ENCODE measurements at regions not wholly inside any gene's neighbourhood (a gene's known extent, or its start where the extent isn't known, plus 50 kb on each side); places are given as distances from the start of the nearest gene placed in this dataset.

- Mint-ChIP-seq H3K27ac (no peak overlapping the region), H3K9me3 (no peaks in the 10 kb centered on the region), H3K27me3 (no peaks in the 10 kb centered on the region), H3K4me1 (ENCODE audit: low read depth) (no peaks in the 10 kb centered on the region), H3K4me3 (no peak overlapping the region), H3K36me3 (ENCODE audit: low read depth) (no peaks in the 10 kb centered on the region)
- no peak for DNase-seq
These were observed 530.8 kb downstream of the BCKDHB start for GRCh38 chr6:80637312-80637711.

GRCh38 chr6:80636689-80637088 is 530.2 kb downstream of the BCKDHB start:
- Mint-ChIP-seq H3K4me1 (ENCODE audit: low read depth) (no peaks in the 10 kb centered on the region), H3K36me3 (ENCODE audit: low read depth) (no peaks in the 10 kb centered on the region), H3K9me3 (no peaks in the 10 kb centered on the region), H3K27ac (no peak overlapping the region), H3K27me3 (no peaks in the 10 kb centered on the region), H3K4me3 (no peak overlapping the region)
- no peak for DNase-seq

- no peak for DNase-seq
- Mint-ChIP-seq H3K9me3 (no peaks in the 10 kb centered on the region), H3K27me3 (no peaks in the 10 kb centered on the region), H3K27ac (no peak overlapping the region), H3K4me3 (no peak overlapping the region), H3K36me3 (ENCODE audit: low read depth) (no peaks in the 10 kb centered on the region), H3K4me1 (ENCODE audit: low read depth) (no peaks in the 10 kb centered on the region)
These were observed 526.9 kb downstream of the BCKDHB start for GRCh38 chr6:80633412-80633811.

- H3K4me3 Mint-ChIP-seq = no peak overlapping the region
- no peaks in the 10 kb centered on the region for H3K27me3 Mint-ChIP-seq
- H3K9me3 Mint-ChIP-seq = peaks cover 17% of the 10 kb centered on the region
- no peaks in the 10 kb centered on the region for H3K4me1 Mint-ChIP-seq (ENCODE audit: low read depth)
- H3K36me3 Mint-ChIP-seq (ENCODE audit: low read depth) = no peaks in the 10 kb centered on the region
- no peak overlapping the region for H3K27ac Mint-ChIP-seq
- DNase-seq = no peak
These were observed 518.9 kb downstream of the BCKDHB start for GRCh38 chr6:80625405-80625804.

- H3K4me1 Mint-ChIP-seq (ENCODE audit: low read depth) = no peaks in the 10 kb centered on the region
- no peak overlapping the region for H3K27ac Mint-ChIP-seq
- H3K4me3 Mint-ChIP-seq = no peak overlapping the region
- no peaks in the 10 kb centered on the region for H3K36me3 Mint-ChIP-seq (ENCODE audit: low read depth)
- H3K9me3 Mint-ChIP-seq = peaks cover 17% of the 10 kb centered on the region
- no peak for DNase-seq
- no peaks in the 10 kb centered on the region for H3K27me3 Mint-ChIP-seq
These were observed 516.8 kb downstream of the BCKDHB start for GRCh38 chr6:80623066-80623815.

- Mint-ChIP-seq H3K27me3 (no peaks in the 10 kb centered on the region), H3K27ac (no peak overlapping the region), H3K4me3 (no peak overlapping the region), H3K4me1 (ENCODE audit: low read depth) (no peaks in the 10 kb centered on the region), H3K36me3 (ENCODE audit: low read depth) (no peaks in the 10 kb centered on the region), H3K9me3 (peaks cover 17% of the 10 kb centered on the region)
- no peak for DNase-seq
These were observed 516.2 kb downstream of the BCKDHB start for GRCh38 chr6:80622641-80623040.

GRCh38 chr6:80618953-80619352 is 512.5 kb downstream of the BCKDHB start:
- no peak for DNase-seq
- H3K36me3 Mint-ChIP-seq (ENCODE audit: low read depth) = no peaks in the 10 kb centered on the region
- H3K27ac Mint-ChIP-seq = no peak overlapping the region
- no peaks in the 10 kb centered on the region for H3K4me1 Mint-ChIP-seq (ENCODE audit: low read depth)
- no peak overlapping the region for H3K4me3 Mint-ChIP-seq
- peaks cover 6% of the 10 kb centered on the region for H3K9me3 Mint-ChIP-seq
- no peaks in the 10 kb centered on the region for H3K27me3 Mint-ChIP-seq

GRCh38 chr6:80610846-80611245 is 504.4 kb downstream of the BCKDHB start:
- Mint-ChIP-seq H3K4me1 (ENCODE audit: low read depth) (no peaks in the 10 kb centered on the region), H3K9me3 (no peaks in the 10 kb centered on the region), H3K27ac (no peak overlapping the region), H3K27me3 (peaks cover 3% of the 10 kb centered on the region), H3K4me3 (no peak overlapping the region), H3K36me3 (ENCODE audit: low read depth) (no peaks in the 10 kb centered on the region)
- no peak for DNase-seq

- H3K4me1 Mint-ChIP-seq (ENCODE audit: low read depth) = no peaks in the 10 kb centered on the region
- no peak overlapping the region for H3K27ac Mint-ChIP-seq
- no peaks in the 10 kb centered on the region for H3K9me3 Mint-ChIP-seq
- H3K36me3 Mint-ChIP-seq (ENCODE audit: low read depth) = no peaks in the 10 kb centered on the region
- DNase-seq = no peak
- no peak overlapping the region for H3K4me3 Mint-ChIP-seq
- H3K27me3 Mint-ChIP-seq = peaks cover 3% of the 10 kb centered on the region
These were observed 502.4 kb downstream of the BCKDHB start for GRCh38 chr6:80608881-80609280.

GRCh38 chr6:80607811-80608391 is 501.4 kb downstream of the BCKDHB start:
- no peak for DNase-seq

GRCh38 chr6:80605165-80605989 is 498.9 kb downstream of the BCKDHB start:
- H3K27ac Mint-ChIP-seq = no peak overlapping the region
- H3K36me3 Mint-ChIP-seq (ENCODE audit: low read depth) = no peaks in the 10 kb centered on the region
- no peaks in the 10 kb centered on the region for H3K27me3 Mint-ChIP-seq
- H3K4me1 Mint-ChIP-seq (ENCODE audit: low read depth) = no peaks in the 10 kb centered on the region
- no peak overlapping the region for H3K4me3 Mint-ChIP-seq
- DNase-seq = no peak
- no peaks in the 10 kb centered on the region for H3K9me3 Mint-ChIP-seq

More at GRCh38 chr6:80607811-80608391, 501.4 kb downstream of the BCKDHB start:
- no peak overlapping the region for H3K27ac Mint-ChIP-seq
- H3K27me3 Mint-ChIP-seq = peaks cover 3% of the 10 kb centered on the region
- H3K9me3 Mint-ChIP-seq = no peaks in the 10 kb centered on the region
- no peaks in the 10 kb centered on the region for H3K4me1 Mint-ChIP-seq (ENCODE audit: low read depth)
- no peak overlapping the region for H3K4me3 Mint-ChIP-seq
- no peaks in the 10 kb centered on the region for H3K36me3 Mint-ChIP-seq (ENCODE audit: low read depth)

GRCh38 chr6:80603679-80604078 is 497.2 kb downstream of the BCKDHB start:
- H3K4me3 Mint-ChIP-seq = no peak overlapping the region
- H3K4me1 Mint-ChIP-seq (ENCODE audit: low read depth) = no peaks in the 10 kb centered on the region
- no peaks in the 10 kb centered on the region for H3K36me3 Mint-ChIP-seq (ENCODE audit: low read depth)
- no peak for DNase-seq
- no peaks in the 10 kb centered on the region for H3K9me3 Mint-ChIP-seq
- no peak overlapping the region for H3K27ac Mint-ChIP-seq
- peaks cover 2% of the 10 kb centered on the region for H3K27me3 Mint-ChIP-seq

- Mint-ChIP-seq H3K27ac (no peak overlapping the region), H3K4me3 (no peak overlapping the region), H3K9me3 (no peaks in the 10 kb centered on the region), H3K27me3 (peaks cover 2% of the 10 kb centered on the region), H3K4me1 (ENCODE audit: low read depth) (no peaks in the 10 kb centered on the region), H3K36me3 (ENCODE audit: low read depth) (no peaks in the 10 kb centered on the region)
- DNase-seq = no peak
These were observed 488.0 kb downstream of the BCKDHB start for GRCh38 chr6:80594461-80594860.

GRCh38 chr6:80592436-80592835 is 486.0 kb downstream of the BCKDHB start:
- Mint-ChIP-seq H3K9me3 (peaks cover 1% of the 10 kb centered on the region), H3K27ac (no peak overlapping the region), H3K27me3 (no peaks in the 10 kb centered on the region), H3K4me1 (ENCODE audit: low read depth) (no peaks in the 10 kb centered on the region), H3K36me3 (ENCODE audit: low read depth) (no peaks in the 10 kb centered on the region), H3K4me3 (no peak overlapping the region)
- DNase-seq = no peak

GRCh38 chr6:80586242-80586641 is 479.8 kb downstream of the BCKDHB start:
- no peak overlapping the region for H3K4me3 Mint-ChIP-seq
- DNase-seq = no peak
- H3K36me3 Mint-ChIP-seq (ENCODE audit: low read depth) = no peaks in the 10 kb centered on the region
- no peak overlapping the region for H3K27ac Mint-ChIP-seq
- peaks cover 17% of the 10 kb centered on the region for H3K9me3 Mint-ChIP-seq
- no peaks in the 10 kb centered on the region for H3K27me3 Mint-ChIP-seq
- H3K4me1 Mint-ChIP-seq (ENCODE audit: low read depth) = no peaks in the 10 kb centered on the region

All from activated T-cell treated with anti-CD3 and anti-CD28 coated beads, Interleukin-2, amount 50 U/mL, for 24 hours (primary cell).